ENCODE measurements at regions not wholly inside any gene's neighbourhood (a gene's known extent, or its start where the extent isn't known, plus 50 kb on each side); places are given as distances from the start of the nearest gene placed in this dataset.

GRCh38 chr2:11073776-11074175 lies 81.5 kb upstream of the SLC66A3 start:
- TF ChIP-seq CTCF (conservative IDR thresholded peaks at IDR 0.05) (no peak), EZH2 (IDR thresholded peaks at IDR 0.05; ENCODE audit: low read depth) (no peak)
